DND-41 (cell line): ENCODE measurements at regions not wholly inside any gene's neighbourhood (a gene's known extent, or its start where the extent isn't known, plus 50 kb on each side); places are given as distances from the start of the nearest gene placed in this dataset.

Experiments
- CTCF ChIP-seq: IDR thresholded peaks from 2 replicates; pipeline ENCODE4 v1.5.1; 2012; ENCODE audit warnings: borderline replicate concordance, low read length, moderate library complexity, mild to moderate bottlenecking; ENCODE audit not compliant: poor library complexity, severe bottlenecking; ENCODE audit errors: extremely low read depth
- EZH2 ChIP-seq: IDR thresholded peaks from 3 replicates; pipeline ENCODE4 v1.6.1; 2012; ENCODE audit warnings: borderline replicate concordance, low read depth, mild to moderate bottlenecking, moderate library complexity, low read length, inconsistent platforms; ENCODE audit not compliant: severe bottlenecking

- TF ChIP-seq CTCF, result no peak
- TF ChIP-seq EZH2, result no peak
Measured at GRCh38 chrX:805103-805670, 174.6 kb downstream of the SHOX start.
